HFFc6 (cell line): ENCODE measurements at regions not wholly inside any gene's neighbourhood (a gene's known extent, or its start where the extent isn't known, plus 50 kb on each side); places are given as distances from the start of the nearest gene placed in this dataset.

Experiments
- DNase-seq: peaks from one replicate; pipeline ENCODE4 v3.0.0-alpha.2; 2018
- H3K27ac Mint-ChIP-seq: 2 replicates; pipeline ENCODE4 v1.8.0; 2020; ENCODE audit warnings: mild to moderate bottlenecking, mixed read lengths
- H3K27me3 Mint-ChIP-seq: 2 replicates; pipeline ENCODE4 v1.8.0; 2021; ENCODE audit warnings: mild to moderate bottlenecking, moderate library complexity, mixed read lengths; ENCODE audit not compliant: insufficient read depth
- H3K36me3 Mint-ChIP-seq: 2 replicates; pipeline ENCODE4 v1.8.0; 2021; ENCODE audit warnings: low read depth, mixed read lengths
- H3K4me1 Mint-ChIP-seq: 2 replicates; pipeline ENCODE4 v1.8.0; 2020; ENCODE audit warnings: low read depth, mixed read lengths
- H3K4me3 Mint-ChIP-seq: 2 replicates; pipeline ENCODE4 v1.8.0; 2020; ENCODE audit warnings: mild to moderate bottlenecking, moderate library complexity, mixed read lengths
- H3K9me3 Mint-ChIP-seq: 2 replicates; pipeline ENCODE4 v1.8.0; 2020; ENCODE audit warnings: mild to moderate bottlenecking, mixed read lengths
- TF ChIP-seq, protein P1 (sequence below): fragments of 200-600 bp; sonication (generic); IDR thresholded peaks from 2 replicates; pipeline ENCODE4 v1.5.0; 2021; ENCODE audit warnings: antibody characterized with exemption, mild to moderate bottlenecking

DNA sequence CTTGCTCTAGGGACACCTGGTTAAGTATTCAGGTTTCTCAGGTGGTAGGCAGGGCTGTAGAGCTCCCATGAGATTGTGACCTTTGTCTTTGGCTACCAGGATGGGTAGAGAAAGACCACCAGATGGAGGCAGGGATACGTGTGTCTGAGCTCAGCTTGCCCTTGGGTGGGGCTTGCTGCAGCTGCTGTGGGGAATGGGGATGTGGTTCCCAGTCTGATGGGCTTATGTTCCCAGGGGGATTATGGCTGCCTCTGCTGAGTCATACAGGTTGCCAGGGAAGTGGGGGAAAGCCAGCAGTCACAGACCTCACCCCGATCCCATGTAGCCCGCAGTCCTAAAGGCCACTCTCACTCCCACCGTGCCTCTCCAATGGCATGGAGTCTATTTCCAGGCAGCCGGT lies 659.9 kb upstream of the KLF12 start:
- TF ChIP-seq, protein P1, sequence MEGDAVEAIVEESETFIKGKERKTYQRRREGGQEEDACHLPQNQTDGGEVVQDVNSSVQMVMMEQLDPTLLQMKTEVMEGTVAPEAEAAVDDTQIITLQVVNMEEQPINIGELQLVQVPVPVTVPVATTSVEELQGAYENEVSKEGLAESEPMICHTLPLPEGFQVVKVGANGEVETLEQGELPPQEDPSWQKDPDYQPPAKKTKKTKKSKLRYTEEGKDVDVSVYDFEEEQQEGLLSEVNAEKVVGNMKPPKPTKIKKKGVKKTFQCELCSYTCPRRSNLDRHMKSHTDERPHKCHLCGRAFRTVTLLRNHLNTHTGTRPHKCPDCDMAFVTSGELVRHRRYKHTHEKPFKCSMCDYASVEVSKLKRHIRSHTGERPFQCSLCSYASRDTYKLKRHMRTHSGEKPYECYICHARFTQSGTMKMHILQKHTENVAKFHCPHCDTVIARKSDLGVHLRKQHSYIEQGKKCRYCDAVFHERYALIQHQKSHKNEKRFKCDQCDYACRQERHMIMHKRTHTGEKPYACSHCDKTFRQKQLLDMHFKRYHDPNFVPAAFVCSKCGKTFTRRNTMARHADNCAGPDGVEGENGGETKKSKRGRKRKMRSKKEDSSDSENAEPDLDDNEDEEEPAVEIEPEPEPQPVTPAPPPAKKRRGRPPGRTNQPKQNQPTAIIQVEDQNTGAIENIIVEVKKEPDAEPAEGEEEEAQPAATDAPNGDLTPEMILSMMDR: no peak

DNA sequence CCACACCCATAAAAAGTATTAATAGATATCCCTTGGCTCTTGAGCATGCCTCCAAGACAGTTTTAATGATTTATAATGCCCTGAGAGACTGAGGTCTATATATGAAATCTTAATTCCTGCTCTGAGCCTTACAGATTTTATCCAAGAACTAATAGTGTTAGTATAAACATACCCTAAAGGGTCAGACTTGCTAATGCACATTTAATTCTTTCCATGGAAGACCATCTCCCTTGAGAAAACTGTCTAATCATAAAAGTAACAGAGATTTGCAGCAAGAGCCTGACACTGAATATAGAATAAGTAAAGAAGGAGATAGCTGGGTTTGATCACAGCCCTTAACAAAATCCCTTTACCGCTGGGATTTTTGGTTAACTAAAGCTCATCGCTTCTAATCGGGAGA lies 650.8 kb upstream of the KLF12 start:
- Mint-ChIP-seq H3K27me3 (peaks cover 4% of the 10 kb centered on the region; the same call in 1 of the 2 replicates), H3K9me3 (no peaks in the 10 kb centered on the region), H3K27ac (no peak overlapping the region), H3K4me1 (peaks cover 11% of the 10 kb centered on the region), H3K36me3 (no peaks in the 10 kb centered on the region), H3K4me3 (no peak overlapping the region)
- TF ChIP-seq, protein P1: no peak
- DNase-seq: no peak

More for the DNA sequence above, 659.9 kb upstream of the KLF12 start:
- no peaks in the 10 kb centered on the region for H3K36me3 Mint-ChIP-seq
- peaks cover 11% of the 10 kb centered on the region for H3K27me3 Mint-ChIP-seq
- H3K4me1 Mint-ChIP-seq: no peaks in the 10 kb centered on the region
- H3K4me3 Mint-ChIP-seq: no peak overlapping the region
- no peak for DNase-seq
- no peaks in the 10 kb centered on the region for H3K9me3 Mint-ChIP-seq
- H3K27ac Mint-ChIP-seq: no peak overlapping the region

GRCh38 chr13:74778946-74779345 lies 644.7 kb upstream of the KLF12 start:
- no peak for DNase-seq
- Mint-ChIP-seq H3K9me3 (no peaks in the 10 kb centered on the region), H3K4me3 (no peak overlapping the region), H3K36me3 (no peaks in the 10 kb centered on the region), H3K27ac (no peak overlapping the region), H3K4me1 (peaks cover 16% of the 10 kb centered on the region), H3K27me3 (0 out of 2 replicates have a peak, but pooled peaks cover 3% of the 10 kb centered on the region)
- TF ChIP-seq, protein P1: no peak

DNA sequence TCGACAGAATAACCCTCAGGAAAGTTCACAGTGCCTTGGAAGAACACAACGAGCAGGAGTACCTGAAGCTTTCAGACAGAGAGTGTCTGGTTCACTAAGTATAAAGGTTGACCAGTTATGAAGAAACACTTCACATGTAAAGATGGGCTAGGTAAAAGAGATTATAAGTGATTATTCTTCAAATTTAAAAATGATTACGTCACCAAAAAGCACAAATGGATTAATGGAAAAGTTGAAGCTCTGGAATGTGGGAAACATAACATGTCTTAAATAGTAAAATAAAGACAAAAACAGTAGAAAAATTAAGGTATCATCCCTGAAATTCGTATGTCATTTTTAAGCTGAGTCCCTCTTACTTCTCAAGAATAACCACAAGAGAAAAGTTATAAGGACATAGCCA lies 643.9 kb upstream of the KLF12 start:
- TF ChIP-seq, protein P1: no peak
- no peaks in the 10 kb centered on the region for H3K36me3 Mint-ChIP-seq

GRCh38 chr13:74774264-74774663 lies 640.1 kb upstream of the KLF12 start:
- no peaks in the 10 kb centered on the region for H3K36me3 Mint-ChIP-seq
- TF ChIP-seq, protein P1: no peak
- H3K27me3 Mint-ChIP-seq: no peaks in the 10 kb centered on the region
- H3K4me1 Mint-ChIP-seq: peaks cover 56% of the 10 kb centered on the region
- DNase-seq: no peak
- H3K9me3 Mint-ChIP-seq: no peaks in the 10 kb centered on the region
- H3K4me3 Mint-ChIP-seq: no peak overlapping the region
- H3K27ac Mint-ChIP-seq: no peak overlapping the region

More for the DNA sequence above, 643.9 kb upstream of the KLF12 start:
- Mint-ChIP-seq H3K27ac (no peak overlapping the region), H3K4me1 (peaks cover 18% of the 10 kb centered on the region), H3K27me3 (0 out of 2 replicates have a peak, but pooled peaks cover 3% of the 10 kb centered on the region), H3K4me3 (no peak overlapping the region), H3K9me3 (no peaks in the 10 kb centered on the region)
- no peak for DNase-seq

- no peaks in the 10 kb centered on the region for H3K9me3 Mint-ChIP-seq
- no peak for DNase-seq
- no peak overlapping the region for H3K27ac Mint-ChIP-seq
- peaks cover 66% of the 10 kb centered on the region for H3K4me1 Mint-ChIP-seq
- H3K36me3 Mint-ChIP-seq: no peaks in the 10 kb centered on the region
- H3K4me3 Mint-ChIP-seq: no peak overlapping the region
- TF ChIP-seq, protein P1: no peak
- H3K27me3 Mint-ChIP-seq: no peaks in the 10 kb centered on the region
These were observed 639.0 kb upstream of the KLF12 start for GRCh38 chr13:74773248-74773647.
